ENCODE measurements at regions not wholly inside any gene's neighbourhood (a gene's known extent, or its start where the extent isn't known, plus 50 kb on each side); places are given as distances from the start of the nearest gene placed in this dataset.
A peak's percentile ranks its signal among the peaks of the same experiment; 100 is the strongest.

DNA sequence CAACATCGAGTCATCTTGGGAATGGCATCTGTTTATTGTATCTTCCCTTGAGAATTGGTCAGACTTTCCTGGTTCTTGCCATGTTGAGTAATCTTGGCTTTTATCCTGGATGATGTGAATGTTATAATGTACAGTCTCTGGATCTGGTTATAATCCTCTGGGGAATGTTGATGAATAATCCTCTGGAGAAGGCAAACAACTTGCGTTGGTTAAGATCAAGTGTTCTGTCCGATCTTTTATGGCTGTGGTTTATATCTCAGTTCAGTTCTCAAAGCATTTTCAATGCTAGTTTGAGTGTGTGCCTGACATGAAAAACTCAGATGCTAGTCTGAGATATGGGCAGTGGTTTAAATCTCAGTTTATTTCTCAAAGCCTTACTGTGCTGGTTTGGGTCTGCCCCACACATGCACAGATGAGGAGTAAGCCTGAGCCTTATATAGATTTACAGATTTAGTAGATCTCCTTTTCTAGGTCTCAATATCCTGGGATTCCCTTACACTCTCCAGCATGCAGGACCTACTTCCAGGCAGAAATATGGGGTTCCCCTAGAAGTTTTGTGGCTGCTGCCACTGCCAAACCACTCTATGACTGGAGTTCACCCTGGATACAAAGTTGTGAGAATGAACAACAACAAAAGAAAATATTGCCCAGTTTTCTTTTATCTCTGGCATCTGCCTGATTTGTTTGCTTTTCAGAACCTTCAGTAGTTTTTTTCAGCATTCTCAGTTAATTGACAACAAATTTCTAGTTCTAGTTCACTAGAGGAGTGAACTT is 191.8 kb upstream of the MAN1A1 start:
- no peaks in the 10 kb centered on the region for H3K27me3 ChIP-seq (ENCODE audit: control insufficient read depth, insufficient read depth, low read length)
- POLR2A ChIA-PET: no interaction called here
- CTCF ChIA-PET: no interaction called here
- peak overlapping the region; percentile 94 for H3K27ac ChIP-seq (ENCODE audit: low read depth, low read length)
- peak; percentile 98 for DNase-seq (ENCODE audit: low read depth, low spot score)
- peaks cover 2% of the 10 kb centered on the region; the same call in 1 of the 2 replicates for H3K9me3 ChIP-seq (ENCODE audit: control insufficient read depth, insufficient read depth, low read length)
- no peak for TF ChIP-seq CTCF (IDR thresholded peaks at IDR 0.05; ENCODE audit: low read depth, low read length)
- no peak overlapping the region for H3K4me3 ChIP-seq (ENCODE audit: low read depth, low read length)

- no peak for DNase-seq (ENCODE audit: low read depth, low spot score)
- CTCF ChIA-PET: interaction anchor here (1.4 kb wide), 1 partner anchor 411 kb away, joined by 4 read pairs; no protein-coding TSS in a partner anchor
- TF ChIP-seq CTCF (IDR thresholded peaks at IDR 0.05; ENCODE audit: low read depth, low read length): no peak
- POLR2A ChIA-PET: interaction anchor here (0.5 kb wide), 1 partner anchor 60 kb away, joined by 3 read pairs; no protein-coding TSS in a partner anchor
- Histone ChIP-seq H3K9me3 (ENCODE audit: control insufficient read depth, insufficient read depth, low read length) (peaks cover 5% of the 10 kb centered on the region; the same call in 1 of the 2 replicates), H3K4me3 (ENCODE audit: low read depth, low read length) (no peak overlapping the region), H3K27ac (ENCODE audit: low read depth, low read length) (peak overlapping the region; percentile 81), H3K27me3 (ENCODE audit: control insufficient read depth, insufficient read depth, low read length) (no peaks in the 10 kb centered on the region)
Measured at GRCh38 chr6:119540417-119540816, 190.9 kb upstream of the MAN1A1 start.

DNA sequence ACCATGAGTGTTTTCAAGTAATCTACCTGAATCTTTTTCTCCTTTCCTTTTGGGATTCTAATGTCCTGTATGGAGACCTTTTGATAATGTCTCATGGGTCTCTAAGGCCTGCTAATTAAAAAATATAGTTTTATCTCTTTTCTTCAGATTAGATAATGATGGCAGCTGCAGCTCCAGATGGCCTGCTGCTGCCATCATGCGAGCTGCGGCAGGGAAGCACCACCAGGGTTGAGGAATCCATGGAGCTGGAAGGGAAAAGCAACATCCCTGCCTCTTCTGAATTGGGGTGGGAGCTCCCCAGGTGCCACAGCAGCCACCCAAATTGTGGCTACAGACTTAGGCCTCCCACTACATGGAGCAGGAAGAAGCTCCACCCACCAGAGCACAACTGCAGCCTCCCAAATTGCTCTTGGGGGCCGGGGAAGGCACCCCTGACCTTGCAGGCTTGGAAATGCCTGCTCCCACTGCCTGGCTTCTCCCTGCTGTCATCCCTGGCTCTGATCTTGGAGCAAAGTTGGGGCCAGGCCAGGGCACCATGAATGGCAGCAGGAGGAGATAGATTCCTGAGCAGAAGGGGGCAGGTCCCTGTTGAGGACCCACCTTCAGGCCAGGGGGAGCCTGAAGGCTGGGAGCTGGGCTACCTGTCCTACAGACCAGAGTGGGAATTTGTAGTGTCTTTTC is 189.6 kb upstream of the MAN1A1 start:
- Histone ChIP-seq H3K27me3 (ENCODE audit: control insufficient read depth, insufficient read depth, low read length) (no peaks in the 10 kb centered on the region), H3K9me3 (ENCODE audit: control insufficient read depth, insufficient read depth, low read length) (peaks cover 5% of the 10 kb centered on the region; the same call in 1 of the 2 replicates), H3K27ac (ENCODE audit: low read depth, low read length) (no peak overlapping the region), H3K4me3 (ENCODE audit: low read depth, low read length) (no peak overlapping the region)
- no peak for DNase-seq (ENCODE audit: low read depth, low spot score)
- CTCF ChIA-PET: interaction anchor here (1.4 kb wide), 1 partner anchor 410 kb away, joined by 4 read pairs; no protein-coding TSS in a partner anchor
- TF ChIP-seq CTCF (IDR thresholded peaks at IDR 0.05; ENCODE audit: low read depth, low read length): no peak
- POLR2A ChIA-PET: no interaction called here

DNA sequence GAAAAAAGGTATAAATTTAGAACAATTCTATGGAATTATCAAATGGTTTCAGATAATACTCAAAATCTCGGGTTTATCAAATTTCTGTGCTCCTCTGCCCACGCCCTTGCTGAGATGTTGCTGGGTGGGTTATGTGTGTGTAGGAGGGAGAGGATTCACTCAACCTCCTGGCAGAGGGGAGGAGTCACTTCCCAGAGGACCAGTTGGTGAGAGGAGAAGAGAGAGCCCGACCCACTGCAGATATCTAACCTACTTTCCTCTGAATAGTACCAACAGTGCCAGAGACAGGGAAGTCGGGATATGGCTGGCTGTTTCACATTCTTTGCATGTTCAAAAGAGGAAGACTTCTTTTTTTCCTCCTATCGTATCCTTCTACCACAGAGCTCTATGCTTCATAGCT is 187.1 kb upstream of the MAN1A1 start:
- Histone ChIP-seq H3K4me3 (ENCODE audit: low read depth, low read length) (no peak overlapping the region), H3K9me3 (ENCODE audit: control insufficient read depth, insufficient read depth, low read length) (peaks cover 5% of the 10 kb centered on the region; the same call in 1 of the 2 replicates), H3K27me3 (ENCODE audit: control insufficient read depth, insufficient read depth, low read length) (no peaks in the 10 kb centered on the region), H3K27ac (ENCODE audit: low read depth, low read length) (no peak overlapping the region)
- no peak for DNase-seq (ENCODE audit: low read depth, low spot score)
- TF ChIP-seq CTCF (IDR thresholded peaks at IDR 0.05; ENCODE audit: low read depth, low read length): no peak
- CTCF ChIA-PET: no interaction called here
- POLR2A ChIA-PET: no interaction called here

DNA sequence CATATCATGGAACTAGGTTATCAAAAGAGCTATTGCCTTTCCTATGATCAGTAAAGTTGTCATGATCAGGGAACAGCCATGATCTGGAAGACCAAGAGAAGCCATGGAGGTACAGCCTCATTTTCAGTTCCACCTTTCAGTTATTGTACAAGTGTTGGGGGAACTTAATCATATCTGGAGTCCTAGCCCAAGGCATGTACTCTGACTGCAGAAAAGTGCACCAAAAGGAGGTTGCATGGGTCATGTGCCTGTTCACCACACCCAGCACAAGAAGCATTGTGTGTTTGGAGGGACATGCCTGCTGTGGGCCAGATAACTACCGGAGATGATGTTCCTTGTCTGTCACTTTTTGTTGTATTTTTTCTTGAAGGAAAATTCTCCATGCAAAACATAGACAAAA is 185.8 kb upstream of the MAN1A1 start:
- CTCF ChIA-PET: interaction anchor here (1.0 kb wide), 1 partner anchor 406 kb away, joined by 3 read pairs; no protein-coding TSS in a partner anchor
- POLR2A ChIA-PET: no interaction called here

More for the DNA sequence above, 185.8 kb upstream of the MAN1A1 start:
- no peak for DNase-seq (ENCODE audit: low read depth, low spot score)
- H3K27ac ChIP-seq (ENCODE audit: low read depth, low read length): no peak overlapping the region
- H3K9me3 ChIP-seq (ENCODE audit: control insufficient read depth, insufficient read depth, low read length): peaks cover 5% of the 10 kb centered on the region; the same call in 1 of the 2 replicates
- H3K27me3 ChIP-seq (ENCODE audit: control insufficient read depth, insufficient read depth, low read length): no peaks in the 10 kb centered on the region
- H3K4me3 ChIP-seq (ENCODE audit: low read depth, low read length): no peak overlapping the region
- no peak for TF ChIP-seq CTCF (IDR thresholded peaks at IDR 0.05; ENCODE audit: low read depth, low read length)

Data from AG04450 (cell line).